Activated T-helper 2 cell treated with anti-CD3 and anti-CD28 coated beads, Interferon-gamma antibody, Interleukin-2, Interleukin-4, amounts not matched to agents 10 μg/mL and 5 μg/mL and 100 μg/mL, durations not matched to agents 14 hours and 24 hours and 36 hours (primary cell): ENCODE measurements at regions not wholly inside any gene's neighbourhood (a gene's known extent, or its start where the extent isn't known, plus 50 kb on each side); places are given as distances from the start of the nearest gene placed in this dataset.

Source experiments
- DNase-seq: peaks from one replicate; pipeline ENCODE4 v3.0.0; 2021; ENCODE audit warnings: low spot score
- H3K27ac Mint-ChIP-seq: one replicate; pipeline ENCODE4 v1.8.0; 2021; ENCODE audit warnings: mixed read lengths
- H3K27me3 Mint-ChIP-seq: one replicate; pipeline ENCODE4 v1.8.0; 2021; ENCODE audit warnings: low read depth, mixed read lengths
- H3K36me3 Mint-ChIP-seq: one replicate; pipeline ENCODE4 v1.8.0; 2021; ENCODE audit warnings: low read depth, mixed read lengths
- H3K4me1 Mint-ChIP-seq: one replicate; pipeline ENCODE4 v1.8.0; 2021; ENCODE audit warnings: low read depth, mixed read lengths
- H3K4me3 Mint-ChIP-seq: one replicate; pipeline ENCODE4 v1.8.0; 2021; ENCODE audit warnings: low read depth, mild to moderate bottlenecking, moderate library complexity, mixed read lengths
- H3K9me3 Mint-ChIP-seq: one replicate; pipeline ENCODE4 v1.8.0; 2021; ENCODE audit warnings: mixed read lengths
- intact Hi-C: fragments of 100-400 bp; cut with micrococcal nuclease; formaldehyde crosslinking; loops from one replicate; pipeline ENCODE4 v1.15.1; 2023

GRCh38 chr2:65565681-65566080 is 133.3 kb upstream of the SPRED2 start:
- Mint-ChIP-seq H3K27ac (no peak overlapping the region), H3K27me3 (peaks cover 30% of the 10 kb centered on the region), H3K36me3 (no peaks in the 10 kb centered on the region), H3K4me3 (no peak overlapping the region), H3K9me3 (no peaks in the 10 kb centered on the region), H3K4me1 (peaks cover 6% of the 10 kb centered on the region)
- DNase-seq = no peak
- intact Hi-C loops = no loop called here

- Mint-ChIP-seq H3K9me3 (no peaks in the 10 kb centered on the region), H3K27me3 (peaks cover 27% of the 10 kb centered on the region), H3K27ac (no peak overlapping the region), H3K4me1 (peaks cover 6% of the 10 kb centered on the region), H3K4me3 (no peak overlapping the region), H3K36me3 (no peaks in the 10 kb centered on the region)
- DNase-seq = no peak
- intact Hi-C loops = no loop called here
These were observed 131.9 kb upstream of the SPRED2 start for GRCh38 chr2:65564299-65564698.

- peaks cover 6% of the 10 kb centered on the region for H3K4me1 Mint-ChIP-seq
- no peak overlapping the region for H3K4me3 Mint-ChIP-seq
- peaks cover 31% of the 10 kb centered on the region for H3K27me3 Mint-ChIP-seq
- H3K27ac Mint-ChIP-seq = no peak overlapping the region
- H3K9me3 Mint-ChIP-seq = no peaks in the 10 kb centered on the region
- no peak for DNase-seq
- no peaks in the 10 kb centered on the region for H3K36me3 Mint-ChIP-seq
- intact Hi-C loops = no loop called here
These were observed 130.5 kb upstream of the SPRED2 start for GRCh38 chr2:65562890-65563289.

- H3K36me3 Mint-ChIP-seq = no peaks in the 10 kb centered on the region
- peaks cover 11% of the 10 kb centered on the region for H3K4me1 Mint-ChIP-seq
- H3K9me3 Mint-ChIP-seq = no peaks in the 10 kb centered on the region
- H3K27me3 Mint-ChIP-seq = peaks cover 29% of the 10 kb centered on the region
- H3K4me3 Mint-ChIP-seq = no peak overlapping the region
- intact Hi-C loops = no loop called here
- H3K27ac Mint-ChIP-seq = no peak overlapping the region
- DNase-seq = no peak
These were observed 126.3 kb upstream of the SPRED2 start for GRCh38 chr2:65558743-65559142.

- Mint-ChIP-seq H3K27me3 (peaks cover 30% of the 10 kb centered on the region), H3K4me3 (no peak overlapping the region), H3K36me3 (no peaks in the 10 kb centered on the region), H3K9me3 (no peaks in the 10 kb centered on the region), H3K4me1 (peaks cover 14% of the 10 kb centered on the region), H3K27ac (no peak overlapping the region)
- intact Hi-C loops = no loop called here
- no peak for DNase-seq
These were observed 125.5 kb upstream of the SPRED2 start for GRCh38 chr2:65557616-65558573.

GRCh38 chr2:65554765-65555591 is 122.6 kb upstream of the SPRED2 start:
- no peaks in the 10 kb centered on the region for H3K9me3 Mint-ChIP-seq
- no peak overlapping the region for H3K27ac Mint-ChIP-seq
- H3K4me1 Mint-ChIP-seq = peaks cover 16% of the 10 kb centered on the region
- no peak overlapping the region for H3K4me3 Mint-ChIP-seq
- no peaks in the 10 kb centered on the region for H3K36me3 Mint-ChIP-seq
- intact Hi-C loops = loop anchor here (1.0 to 5.0 kb wide), 6 partner anchors 124 to 498 kb away; partner anchors contain the start of gene CEP68
- no peak for DNase-seq
- H3K27me3 Mint-ChIP-seq = peaks cover 27% of the 10 kb centered on the region

- H3K4me1 Mint-ChIP-seq = peaks cover 26% of the 10 kb centered on the region
- H3K27ac Mint-ChIP-seq = no peak overlapping the region
- no peak overlapping the region for H3K4me3 Mint-ChIP-seq
- intact Hi-C loops = loop anchor here (1.0 to 5.0 kb wide), 8 partner anchors 117 to 496 kb away; partner anchors contain the start of gene CEP68
- H3K9me3 Mint-ChIP-seq = no peaks in the 10 kb centered on the region
- DNase-seq = no peak
- H3K27me3 Mint-ChIP-seq = peaks cover 22% of the 10 kb centered on the region
- H3K36me3 Mint-ChIP-seq = no peaks in the 10 kb centered on the region
These were observed 121.2 kb upstream of the SPRED2 start for GRCh38 chr2:65553504-65554074.

GRCh38 chr2:65551528-65551927 is 119.1 kb upstream of the SPRED2 start:
- Mint-ChIP-seq H3K27ac (no peak overlapping the region), H3K9me3 (no peaks in the 10 kb centered on the region), H3K4me3 (no peak overlapping the region), H3K27me3 (peaks cover 12% of the 10 kb centered on the region), H3K36me3 (no peaks in the 10 kb centered on the region), H3K4me1 (peaks cover 26% of the 10 kb centered on the region)
- intact Hi-C loops = loop anchor here (5.0 kb wide), 4 partner anchors 169 to 494 kb away; partner anchors contain the start of gene CEP68
- no peak for DNase-seq

GRCh38 chr2:65550246-65550645 is 117.8 kb upstream of the SPRED2 start:
- Mint-ChIP-seq H3K4me3 (no peak overlapping the region), H3K27ac (no peak overlapping the region), H3K36me3 (no peaks in the 10 kb centered on the region), H3K27me3 (peaks cover 7% of the 10 kb centered on the region), H3K9me3 (no peaks in the 10 kb centered on the region), H3K4me1 (peaks cover 32% of the 10 kb centered on the region)
- intact Hi-C loops = loop anchor here (5.0 kb wide), 4 partner anchors 168 to 493 kb away; partner anchors contain the start of gene CEP68
- DNase-seq = no peak

- Mint-ChIP-seq H3K36me3 (no peaks in the 10 kb centered on the region), H3K27me3 (peaks cover 7% of the 10 kb centered on the region), H3K9me3 (no peaks in the 10 kb centered on the region), H3K27ac (no peak overlapping the region), H3K4me3 (no peak overlapping the region), H3K4me1 (peaks cover 27% of the 10 kb centered on the region)
- DNase-seq = no peak
- intact Hi-C loops = loop anchor here (1.0 to 5.0 kb wide), 5 partner anchors 152 to 492 kb away; partner anchors contain the start of gene CEP68
These were observed 117.2 kb upstream of the SPRED2 start for GRCh38 chr2:65549631-65550030.

GRCh38 chr2:65549257-65549627 is 116.8 kb upstream of the SPRED2 start:
- DNase-seq = no peak
- no peak overlapping the region for H3K27ac Mint-ChIP-seq
- H3K9me3 Mint-ChIP-seq = no peaks in the 10 kb centered on the region
- intact Hi-C loops = loop anchor here (1.0 kb wide), 1 partner anchor 152 kb away; no protein-coding TSS in a partner anchor
- no peaks in the 10 kb centered on the region for H3K36me3 Mint-ChIP-seq
- peaks cover 24% of the 10 kb centered on the region for H3K4me1 Mint-ChIP-seq
- peaks cover 8% of the 10 kb centered on the region for H3K27me3 Mint-ChIP-seq
- no peak overlapping the region for H3K4me3 Mint-ChIP-seq

- no peak for DNase-seq
- peaks cover 21% of the 10 kb centered on the region for H3K4me1 Mint-ChIP-seq
These were observed 116.3 kb upstream of the SPRED2 start for GRCh38 chr2:65548576-65549256.

More at GRCh38 chr2:65548576-65549256, 116.3 kb upstream of the SPRED2 start:
- Mint-ChIP-seq H3K36me3 (no peaks in the 10 kb centered on the region), H3K9me3 (no peaks in the 10 kb centered on the region), H3K27ac (no peak overlapping the region), H3K4me3 (no peak overlapping the region), H3K27me3 (peaks cover 11% of the 10 kb centered on the region)
- intact Hi-C loops = loop anchor here (1.0 kb wide), 1 partner anchor 151 kb away; no protein-coding TSS in a partner anchor
